ENCODE measurements at regions not wholly inside any gene's neighbourhood (a gene's known extent, or its start where the extent isn't known, plus 50 kb on each side); places are given as distances from the start of the nearest gene placed in this dataset.
A peak's percentile ranks its signal among the peaks of the same experiment; 100 is the strongest.

GRCh38 chr14:71604231-71604630, 328.0 kb upstream of the RGS6 start:
- Mint-ChIP-seq H3K27me3 (no peaks in the 10 kb centered on the region), H3K27ac (no peak overlapping the region), H3K4me1 (peaks cover 33% of the 10 kb centered on the region), H3K9me3 (peaks cover 18 to 25% of the 10 kb centered on the region in 2 donors), H3K4me3 (no peak overlapping the region)
- DNase-seq (no peak), ATAC-seq (no peak)

GRCh38 chr14:71606064-71606463, 326.2 kb upstream of the RGS6 start:
- ATAC-seq (no peak), DNase-seq (no peak)
- no peaks in the 10 kb centered on the region for H3K27me3 Mint-ChIP-seq
- peaks cover 7 to 13% of the 10 kb centered on the region in 2 donors for H3K9me3 Mint-ChIP-seq
- peak overlapping the region in 1 of 2 donors; percentile 46 for H3K27ac Mint-ChIP-seq
- H3K4me1 Mint-ChIP-seq = peaks cover 33% of the 10 kb centered on the region
- H3K4me3 Mint-ChIP-seq = peak overlapping the region in 1 of 2 donors; percentile 8

GRCh38 chr14:71606575-71606974, 325.7 kb upstream of the RGS6 start:
- peaks cover 6 to 10% of the 10 kb centered on the region in 2 donors for H3K9me3 Mint-ChIP-seq
- no peaks in the 10 kb centered on the region for H3K27me3 Mint-ChIP-seq
- ATAC-seq (no peak), DNase-seq (no peak)
- H3K4me1 Mint-ChIP-seq = peaks cover 33% of the 10 kb centered on the region
- no peak overlapping the region for H3K4me3 Mint-ChIP-seq
- peak overlapping the region in 1 of 2 donors; percentile 18 for H3K27ac Mint-ChIP-seq

GRCh38 chr14:71607056-71607455, 325.2 kb upstream of the RGS6 start:
- peak overlapping the region in 1 of 2 donors; percentile 18 for H3K27ac Mint-ChIP-seq
- H3K27me3 Mint-ChIP-seq = no peaks in the 10 kb centered on the region
- ATAC-seq = no peak
- no peak for DNase-seq
- H3K9me3 Mint-ChIP-seq = peaks cover under 1 to 10% of the 10 kb centered on the region in 2 donors
- H3K4me1 Mint-ChIP-seq = peaks cover 33% of the 10 kb centered on the region
- H3K4me3 Mint-ChIP-seq = no peak overlapping the region

GRCh38 chr14:71610149-71610548, 322.1 kb upstream of the RGS6 start:
- no peak overlapping the region for H3K4me3 Mint-ChIP-seq
- H3K27me3 Mint-ChIP-seq = no peaks in the 10 kb centered on the region
- H3K9me3 Mint-ChIP-seq = peaks cover 0 to 6% of the 10 kb centered on the region in 2 donors
- no peak for DNase-seq
- H3K4me1 Mint-ChIP-seq = peaks cover 32% of the 10 kb centered on the region
- no peak overlapping the region for H3K27ac Mint-ChIP-seq
- no peak for ATAC-seq

- ATAC-seq (no peak), DNase-seq (no peak)
- H3K27me3 Mint-ChIP-seq = no peaks in the 10 kb centered on the region
- no peaks in the 10 kb centered on the region for H3K9me3 Mint-ChIP-seq
- no peak overlapping the region for H3K4me3 Mint-ChIP-seq
- no peak overlapping the region for H3K27ac Mint-ChIP-seq
- H3K4me1 Mint-ChIP-seq = peaks cover 29% of the 10 kb centered on the region
Observed at GRCh38 chr14:71610797-71611196, 321.4 kb upstream of the RGS6 start.

GRCh38 chr14:71613168-71613567, 319.1 kb upstream of the RGS6 start:
- Mint-ChIP-seq H3K4me1 (peaks cover 15% of the 10 kb centered on the region), H3K27me3 (no peaks in the 10 kb centered on the region), H3K4me3 (no peak overlapping the region), H3K27ac (no peak overlapping the region), H3K9me3 (no peaks in the 10 kb centered on the region)
- DNase-seq = no peak
- ATAC-seq = no peak

- H3K9me3 Mint-ChIP-seq = no peaks in the 10 kb centered on the region
- H3K27me3 Mint-ChIP-seq = no peaks in the 10 kb centered on the region
- no peak overlapping the region for H3K4me3 Mint-ChIP-seq
Observed at GRCh38 chr14:71616013-71616412, 316.2 kb upstream of the RGS6 start.

GRCh38 chr14:71618047-71618446, 314.2 kb upstream of the RGS6 start:
- Mint-ChIP-seq H3K9me3 (no peaks in the 10 kb centered on the region), H3K4me3 (no peak overlapping the region), H3K27ac (no peak overlapping the region), H3K27me3 (no peaks in the 10 kb centered on the region), H3K4me1 (peaks cover 15% of the 10 kb centered on the region)
- ATAC-seq (no peak), DNase-seq (no peak)

More at GRCh38 chr14:71616013-71616412, 316.2 kb upstream of the RGS6 start:
- DNase-seq (no peak), ATAC-seq (no peak)
- H3K27ac Mint-ChIP-seq = no peak overlapping the region
- H3K4me1 Mint-ChIP-seq = peaks cover 15% of the 10 kb centered on the region

GRCh38 chr14:71618716-71619115, 313.5 kb upstream of the RGS6 start:
- H3K27ac Mint-ChIP-seq = no peak overlapping the region
- no peaks in the 10 kb centered on the region for H3K9me3 Mint-ChIP-seq
- no peak overlapping the region for H3K4me3 Mint-ChIP-seq
- H3K4me1 Mint-ChIP-seq = peaks cover 15% of the 10 kb centered on the region
- no peaks in the 10 kb centered on the region for H3K27me3 Mint-ChIP-seq
- ATAC-seq (no peak), DNase-seq (no peak)

- Mint-ChIP-seq H3K4me1 (peaks cover 15% of the 10 kb centered on the region), H3K27me3 (no peaks in the 10 kb centered on the region), H3K4me3 (no peak overlapping the region), H3K27ac (no peak overlapping the region), H3K9me3 (no peaks in the 10 kb centered on the region)
- DNase-seq (no peak), ATAC-seq (no peak)
Observed at GRCh38 chr14:71619472-71619871, 312.8 kb upstream of the RGS6 start.

GRCh38 chr14:71620401-71620800, 311.8 kb upstream of the RGS6 start:
- H3K9me3 Mint-ChIP-seq = no peaks in the 10 kb centered on the region
- no peak overlapping the region for H3K4me3 Mint-ChIP-seq
- H3K27me3 Mint-ChIP-seq = no peaks in the 10 kb centered on the region
- ATAC-seq (no peak), DNase-seq (no peak)
- no peak overlapping the region for H3K27ac Mint-ChIP-seq
- peaks cover 10% of the 10 kb centered on the region for H3K4me1 Mint-ChIP-seq

- Mint-ChIP-seq H3K27me3 (no peaks in the 10 kb centered on the region), H3K4me1 (peaks cover 5% of the 10 kb centered on the region), H3K27ac (peak overlapping the region in 1 of 2 donors; percentile 5), H3K4me3 (no peak overlapping the region), H3K9me3 (no peaks in the 10 kb centered on the region)
- ATAC-seq (no peak), DNase-seq (no peak)
Observed at GRCh38 chr14:71621276-71621675, 311.0 kb upstream of the RGS6 start.

- Mint-ChIP-seq H3K27ac (no peak overlapping the region), H3K4me1 (no peaks in the 10 kb centered on the region), H3K9me3 (no peaks in the 10 kb centered on the region), H3K4me3 (no peak overlapping the region), H3K27me3 (no peaks in the 10 kb centered on the region)
- ATAC-seq (no peak), DNase-seq (no peak)
Observed at GRCh38 chr14:71621980-71622605, 310.1 kb upstream of the RGS6 start.

- Mint-ChIP-seq H3K4me3 (no peak overlapping the region), H3K4me1 (no peaks in the 10 kb centered on the region), H3K27me3 (no peaks in the 10 kb centered on the region), H3K9me3 (no peaks in the 10 kb centered on the region), H3K27ac (no peak overlapping the region)
- no peak for ATAC-seq
- no peak for DNase-seq
Observed at GRCh38 chr14:71623939-71624338, 308.3 kb upstream of the RGS6 start.

- no peaks in the 10 kb centered on the region for H3K4me1 Mint-ChIP-seq
- no peak overlapping the region for H3K4me3 Mint-ChIP-seq
- no peaks in the 10 kb centered on the region for H3K9me3 Mint-ChIP-seq
- DNase-seq = no peak
- H3K27ac Mint-ChIP-seq = no peak overlapping the region
- no peak for ATAC-seq
- no peaks in the 10 kb centered on the region for H3K27me3 Mint-ChIP-seq
Observed at GRCh38 chr14:71625175-71625574, 307.1 kb upstream of the RGS6 start.
